HT1080 (cell line): ENCODE measurements at regions not wholly inside any gene's neighbourhood (a gene's known extent, or its start where the extent isn't known, plus 50 kb on each side); places are given as distances from the start of the nearest gene placed in this dataset.

Experiments
- DNase-seq: peaks from one replicate; pipeline ENCODE4 v3.0.0-alpha.2; 2015; ENCODE audit warnings: low read depth

GRCh38 chr17:69820876-69821473, 254.1 kb upstream of the KCNJ16 start:
- DNase-seq = no peak

DNA sequence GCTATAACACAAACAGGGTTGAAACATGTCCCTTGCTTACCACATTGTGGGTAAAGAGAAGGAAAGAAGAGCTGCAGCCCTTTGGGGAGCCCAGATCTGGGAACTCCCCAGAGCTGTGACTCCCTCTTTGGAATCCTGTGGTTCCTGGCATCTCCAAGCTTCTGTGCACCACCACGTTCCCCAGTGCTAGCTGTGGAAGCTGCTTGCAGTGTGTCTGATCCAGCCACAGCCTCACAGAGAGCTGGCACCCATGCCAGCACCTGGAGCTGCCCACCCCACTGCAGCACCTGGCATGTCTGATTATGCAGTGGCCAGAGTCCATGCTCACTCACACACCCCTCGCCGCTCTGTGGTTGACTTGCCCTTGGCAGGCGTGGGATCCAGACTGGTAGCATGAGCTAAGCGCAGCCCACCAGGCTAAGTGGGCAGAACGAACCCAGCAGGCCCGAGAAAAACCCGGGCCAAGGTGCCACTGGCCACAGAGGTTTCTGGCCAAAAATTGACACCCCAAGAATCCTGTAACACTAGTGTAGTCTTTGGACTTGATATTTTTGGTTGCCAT, 252.6 kb upstream of the KCNJ16 start:
- no peak for DNase-seq

- DNase-seq = peak; percentile 73
Observed at GRCh38 chr17:69828087-69828486, 246.9 kb upstream of the KCNJ16 start.

DNA sequence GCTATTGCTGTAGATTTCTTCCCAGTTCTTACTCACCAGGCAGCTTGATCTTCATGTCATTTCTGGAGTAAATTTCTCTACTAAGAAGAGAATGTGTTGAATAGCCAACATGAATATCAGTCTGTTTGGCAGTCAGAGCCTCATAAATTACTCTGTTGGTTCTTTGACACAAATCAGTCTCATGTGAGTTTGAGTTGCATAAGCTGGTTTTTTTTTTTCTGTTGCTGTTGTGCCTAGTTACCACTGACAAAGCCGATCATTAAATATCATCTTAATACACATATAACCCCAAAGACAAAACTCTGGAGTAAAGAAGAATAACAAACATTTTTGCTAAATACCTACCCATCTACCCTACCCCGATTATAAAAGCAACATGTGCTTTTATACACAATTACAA, 240.5 kb upstream of the KCNJ16 start:
- DNase-seq = no peak

GRCh38 chr17:69851736-69852135, 223.3 kb upstream of the KCNJ16 start:
- no peak for DNase-seq

DNA sequence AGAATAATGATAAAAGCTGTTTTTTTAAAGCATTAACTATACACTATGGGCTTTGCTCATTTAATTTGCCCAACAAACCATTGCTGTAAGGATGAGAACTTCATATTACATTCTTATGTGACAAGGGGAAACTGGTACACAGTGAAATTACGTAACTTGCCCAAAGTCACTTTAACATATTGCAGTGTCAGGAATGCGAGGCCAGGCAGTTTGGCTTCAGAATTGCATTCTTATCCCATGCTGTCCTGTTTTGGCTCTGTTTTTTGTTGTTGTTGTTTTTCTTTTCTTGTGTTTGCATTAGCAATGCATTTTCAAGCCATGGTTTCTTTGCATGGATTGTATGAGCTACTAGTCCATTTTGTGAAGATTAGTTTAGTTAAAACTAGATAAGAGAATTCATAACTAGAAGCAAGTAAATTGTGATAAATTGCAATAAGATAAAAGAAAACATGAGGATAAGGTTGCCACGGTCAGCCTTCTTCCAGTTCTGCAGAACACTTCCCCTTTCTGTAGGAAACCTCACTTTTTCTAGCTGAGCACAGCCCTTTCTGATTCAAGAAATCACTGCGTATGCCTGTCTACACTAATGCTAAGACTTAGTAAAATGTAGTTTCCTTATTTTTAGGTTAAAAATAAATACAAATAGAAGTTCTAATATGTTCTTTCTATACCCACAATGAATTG, 221.3 kb upstream of the KCNJ16 start:
- DNase-seq = no peak

DNA sequence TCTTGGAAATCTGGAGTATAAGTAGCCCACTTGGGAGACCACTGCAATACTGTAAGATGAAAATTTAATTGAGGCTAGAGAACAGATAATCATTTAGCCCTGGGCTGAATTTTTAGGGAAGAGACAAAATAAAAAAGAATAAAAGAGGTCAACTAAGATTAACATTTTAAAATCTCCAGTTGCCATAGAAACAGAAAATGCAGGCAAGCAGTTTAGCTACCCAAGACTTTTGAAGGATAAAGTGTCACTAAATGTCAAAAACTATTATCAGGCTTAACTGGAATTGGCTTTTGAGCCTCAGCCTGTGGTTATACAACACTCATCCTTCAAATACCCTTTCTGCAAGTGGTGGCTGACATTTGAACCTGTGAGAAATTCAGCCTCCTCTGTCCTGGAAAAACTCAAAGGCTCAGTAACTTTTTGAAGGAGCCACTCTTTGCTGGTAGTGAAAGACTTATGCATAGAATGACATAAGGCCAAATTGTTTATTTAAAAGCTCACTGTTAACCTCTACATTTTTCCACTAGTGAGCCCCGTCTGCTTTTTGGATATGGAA, 220.7 kb upstream of the KCNJ16 start:
- no peak for DNase-seq

DNA sequence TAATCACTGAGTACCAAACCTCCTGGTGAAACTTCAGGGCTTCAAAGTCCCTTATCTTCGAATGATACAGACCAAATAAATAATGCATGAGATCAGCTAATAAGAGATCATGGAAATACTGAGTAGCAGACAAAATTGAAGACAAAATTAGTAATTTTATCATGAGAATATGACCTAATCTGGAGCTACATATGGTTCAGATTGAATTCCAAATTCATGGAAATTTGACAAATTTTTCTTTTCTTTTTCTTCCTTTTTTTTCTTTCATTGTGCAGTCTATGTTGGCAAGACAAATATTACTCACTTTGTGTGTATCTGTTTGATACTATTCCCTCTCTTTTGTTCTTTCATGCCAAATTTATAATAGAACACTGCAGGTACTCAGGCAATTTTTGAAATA, 218.1 kb upstream of the KCNJ16 start:
- no peak for DNase-seq

GRCh38 chr17:69857412-69857835, 217.6 kb upstream of the KCNJ16 start:
- DNase-seq = peak; percentile 82

- DNase-seq = no peak
Observed at GRCh38 chr17:69858460-69858859, 216.6 kb upstream of the KCNJ16 start.

DNA sequence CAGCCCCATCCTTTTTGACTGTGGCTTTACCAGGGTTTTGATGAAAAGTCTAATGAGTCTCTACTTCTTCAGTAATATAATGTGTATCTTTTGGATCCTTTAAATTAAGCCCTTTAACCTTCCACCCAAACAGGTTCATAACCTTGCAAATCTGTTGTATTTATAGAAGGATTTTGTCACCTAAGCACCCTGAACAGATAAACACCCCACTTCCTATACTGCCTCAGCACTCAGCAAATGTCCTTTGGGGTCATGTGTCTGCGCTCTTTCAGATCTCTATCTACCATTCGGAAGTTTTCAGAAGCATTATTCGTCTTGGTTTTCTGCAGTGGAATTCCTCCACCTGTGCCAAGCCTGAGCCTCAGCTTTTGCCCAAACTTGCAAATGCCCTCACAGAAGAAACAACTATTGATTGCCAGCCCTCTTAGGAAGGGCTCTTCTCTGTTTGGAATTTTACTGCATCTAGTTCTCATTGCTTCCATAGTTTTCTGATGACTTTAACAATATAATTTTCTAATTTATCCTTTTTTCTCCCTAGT, 214.8 kb upstream of the KCNJ16 start:
- DNase-seq = no peak

DNA sequence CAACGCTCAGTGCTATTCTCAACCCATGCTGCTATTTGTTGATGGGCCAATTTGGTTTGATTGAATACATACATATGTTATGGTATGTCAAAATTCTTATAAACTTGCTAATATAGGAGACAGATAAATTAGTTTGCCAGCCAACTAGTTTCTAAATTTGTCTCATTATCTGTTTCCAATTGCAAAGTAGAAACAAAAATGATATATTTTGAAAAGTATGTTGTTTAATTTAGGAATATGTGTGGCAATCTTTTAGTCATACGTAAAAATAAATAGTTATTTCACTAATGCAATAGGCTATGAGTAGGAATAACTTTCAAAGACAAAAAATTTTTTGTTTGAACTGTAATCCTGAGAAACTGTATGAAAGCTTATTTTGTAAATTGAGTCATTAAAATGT, 210.6 kb upstream of the KCNJ16 start:
- no peak for DNase-seq

DNA sequence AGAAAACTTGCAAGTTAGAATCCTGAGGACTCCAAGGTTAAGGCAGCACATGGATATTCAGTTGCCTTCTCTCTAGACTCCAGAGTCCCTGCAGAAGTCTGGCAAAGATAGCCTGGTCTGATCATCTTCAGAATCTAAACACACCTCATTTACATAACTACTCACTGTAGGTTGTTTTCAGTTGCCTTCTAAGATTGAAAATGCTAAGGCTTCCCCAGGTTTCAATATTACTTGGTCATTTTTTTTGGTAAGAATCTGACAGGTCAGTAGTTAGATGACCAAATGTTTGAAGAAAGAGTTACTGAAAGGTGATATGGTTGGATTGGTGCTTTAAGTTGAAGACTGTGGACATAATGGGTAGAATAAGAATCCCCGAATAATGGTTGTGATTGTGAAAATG, 205.4 kb upstream of the KCNJ16 start:
- peak; percentile 3 for DNase-seq

GRCh38 chr17:69870091-69870530, 204.9 kb upstream of the KCNJ16 start:
- peak; percentile 99 for DNase-seq

DNA sequence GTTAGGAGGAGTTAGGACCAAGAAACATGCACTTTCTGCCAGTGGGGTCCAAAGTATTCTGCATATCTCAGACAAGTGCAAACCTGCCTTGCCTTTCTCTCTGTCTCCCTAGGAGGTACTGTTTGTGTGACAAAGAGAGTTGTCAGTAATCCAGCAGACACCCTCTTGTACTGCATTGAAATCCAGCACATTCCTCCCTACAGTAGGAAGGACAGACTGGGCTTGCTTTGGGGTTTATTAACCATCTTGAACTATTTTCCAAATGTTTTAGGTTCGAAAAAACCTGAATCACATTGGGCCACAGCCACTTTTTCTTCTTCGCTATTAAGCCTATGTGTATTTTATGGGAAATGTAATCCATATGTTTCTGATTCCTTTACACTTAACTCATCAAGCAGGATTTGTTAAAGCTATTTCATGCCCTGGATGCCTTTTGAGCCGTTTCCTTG, 204.2 kb upstream of the KCNJ16 start:
- DNase-seq = no peak

GRCh38 chr17:69871318-69871717, 203.7 kb upstream of the KCNJ16 start:
- DNase-seq = no peak

GRCh38 chr17:69872675-69873262, 202.3 kb upstream of the KCNJ16 start:
- no peak for DNase-seq

- DNase-seq = peak; percentile 90
Observed at GRCh38 chr17:69874175-69874670, 200.8 kb upstream of the KCNJ16 start.

GRCh38 chr17:69876757-69877156, 198.3 kb upstream of the KCNJ16 start:
- no peak for DNase-seq

DNA sequence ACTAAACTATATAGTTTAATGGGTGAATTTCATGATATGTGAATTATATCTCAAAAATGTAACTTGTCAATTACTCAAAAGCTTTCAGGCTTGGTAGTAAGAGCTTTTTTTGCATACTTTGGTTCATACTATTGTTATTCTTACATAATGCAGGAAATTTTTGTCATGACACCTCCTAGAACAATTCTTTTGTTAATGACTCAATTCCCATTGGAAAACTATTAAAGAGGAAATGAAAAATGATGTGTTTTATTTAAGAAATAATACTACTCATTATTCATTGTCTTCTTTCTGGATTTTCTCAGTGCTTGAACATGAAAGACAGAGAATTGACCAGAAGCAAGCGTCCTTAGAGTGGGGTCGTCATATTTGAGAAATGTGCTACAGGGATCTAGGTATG, 196.4 kb upstream of the KCNJ16 start:
- DNase-seq = no peak

- DNase-seq = no peak
Observed at GRCh38 chr17:69879576-69879975, 195.4 kb upstream of the KCNJ16 start.
